ENCODE measurements at regions not wholly inside any gene's neighbourhood (a gene's known extent, or its start where the extent isn't known, plus 50 kb on each side); places are given as distances from the start of the nearest gene placed in this dataset.

- no peak for FAIRE-seq
Measured at GRCh38 chr1:222912730-222913129, 97.9 kb downstream of the DISP1 start.

GRCh38 chr1:222914861-222915632, 100.2 kb downstream of the DISP1 start:
- DNase-seq (ENCODE audit: low read depth, low spot score): no peak
- Histone ChIP-seq H3K27me3 (ENCODE audit: control insufficient read depth, extremely low read depth, insufficient read depth, low read length) (no peaks in the 10 kb centered on the region), H3K27ac (ENCODE audit: control insufficient read depth, insufficient read depth, low read length) (no peak overlapping the region), H3K9ac (ENCODE audit: control insufficient read depth, extremely low read depth, insufficient read depth, low read length) (no peak overlapping the region), H3K4me3 (ENCODE audit: control insufficient read depth in 2 of 3, extremely low read depth in 1 of 3, insufficient read depth in 2 of 3, low read depth in 1 of 3, low read length in 3 of 3) (no peak overlapping the region), H4K20me1 (ENCODE audit: control insufficient read depth, extremely low read depth, insufficient read depth, low read length) (no peaks in the 10 kb centered on the region), H3K4me2 (ENCODE audit: control insufficient read depth, extremely low read depth, insufficient read depth, low read depth, low read length) (no peak overlapping the region), H3K36me3 (ENCODE audit: control insufficient read depth in 2 of 2, extremely low read depth in 1 of 2, insufficient read depth in 2 of 2, low read length in 2 of 2) (no peaks in the 10 kb centered on the region), H3K4me1 (ENCODE audit: control insufficient read depth, extremely low read depth, insufficient read depth, low read length) (peaks cover 21% of the 10 kb centered on the region), H2AFZ (ENCODE audit: control insufficient read depth, low read length) (no peak overlapping the region), H3K9me1 (ENCODE audit: control insufficient read depth, extremely low read depth, insufficient read depth, low read length) (no peaks in the 10 kb centered on the region), H3K79me2 (ENCODE audit: control insufficient read depth, insufficient read depth, low read length) (no peaks in the 10 kb centered on the region), H3K9me3 (ENCODE audit: control insufficient read depth, low read depth, low read length) (peaks cover 4% of the 10 kb centered on the region)
- dilution Hi-C loops (cut with MboI; ENCODE audit: extremely low pct_ligation_motif_present, low sequenced_read_pairs): no loop called here
- TF ChIP-seq CTCF (optimal IDR thresholded peaks at IDR 0.05 in 1 of 3, IDR thresholded peaks at IDR 0.05 in 1 of 3, conservative IDR thresholded peaks at IDR 0.05 in 1 of 3; ENCODE audit: extremely low read depth in 1 of 3, insufficient read depth in 2 of 3, low read length in 3 of 3) (no peak), EZH2 (IDR thresholded peaks at IDR 0.05; ENCODE audit: low read length) (no peak)
- no peak for FAIRE-seq

More at GRCh38 chr1:222912730-222913129, 97.9 kb downstream of the DISP1 start:
- Histone ChIP-seq H3K9me3 (ENCODE audit: control insufficient read depth, low read depth, low read length) (peaks cover 4% of the 10 kb centered on the region), H3K36me3 (ENCODE audit: control insufficient read depth in 2 of 2, extremely low read depth in 1 of 2, insufficient read depth in 2 of 2, low read length in 2 of 2) (no peaks in the 10 kb centered on the region), H3K27me3 (ENCODE audit: control insufficient read depth, extremely low read depth, insufficient read depth, low read length) (no peaks in the 10 kb centered on the region), H3K9me1 (ENCODE audit: control insufficient read depth, extremely low read depth, insufficient read depth, low read length) (no peaks in the 10 kb centered on the region), H4K20me1 (ENCODE audit: control insufficient read depth, extremely low read depth, insufficient read depth, low read length) (no peaks in the 10 kb centered on the region), H2AFZ (ENCODE audit: control insufficient read depth, low read length) (no peak overlapping the region), H3K9ac (ENCODE audit: control insufficient read depth, extremely low read depth, insufficient read depth, low read length) (no peak overlapping the region), H3K79me2 (ENCODE audit: control insufficient read depth, insufficient read depth, low read length) (no peaks in the 10 kb centered on the region), H3K27ac (ENCODE audit: control insufficient read depth, insufficient read depth, low read length) (no peak overlapping the region), H3K4me1 (ENCODE audit: control insufficient read depth, extremely low read depth, insufficient read depth, low read length) (peaks cover 12% of the 10 kb centered on the region), H3K4me2 (ENCODE audit: control insufficient read depth, extremely low read depth, insufficient read depth, low read depth, low read length) (no peak overlapping the region), H3K4me3 (ENCODE audit: control insufficient read depth in 2 of 3, extremely low read depth in 1 of 3, insufficient read depth in 2 of 3, low read depth in 1 of 3, low read length in 3 of 3) (no peak overlapping the region)
- no peak for DNase-seq (ENCODE audit: low read depth, low spot score)
- dilution Hi-C loops (cut with MboI; ENCODE audit: extremely low pct_ligation_motif_present, low sequenced_read_pairs): no loop called here
- TF ChIP-seq EZH2 (IDR thresholded peaks at IDR 0.05; ENCODE audit: low read length) (no peak), CTCF (optimal IDR thresholded peaks at IDR 0.05 in 1 of 3, IDR thresholded peaks at IDR 0.05 in 1 of 3, conservative IDR thresholded peaks at IDR 0.05 in 1 of 3; ENCODE audit: extremely low read depth in 1 of 3, insufficient read depth in 2 of 3, low read length in 3 of 3) (no peak)

All from keratinocyte (primary cell).